ENCODE measurements at regions not wholly inside any gene's neighbourhood (a gene's known extent, or its start where the extent isn't known, plus 50 kb on each side); places are given as distances from the start of the nearest gene placed in this dataset.
"Not testable (repeated sequence)": the region's sequence is repeated elsewhere in the genome, so short reads cannot be mapped to it uniquely, and the experiment has no call there.

DNA sequence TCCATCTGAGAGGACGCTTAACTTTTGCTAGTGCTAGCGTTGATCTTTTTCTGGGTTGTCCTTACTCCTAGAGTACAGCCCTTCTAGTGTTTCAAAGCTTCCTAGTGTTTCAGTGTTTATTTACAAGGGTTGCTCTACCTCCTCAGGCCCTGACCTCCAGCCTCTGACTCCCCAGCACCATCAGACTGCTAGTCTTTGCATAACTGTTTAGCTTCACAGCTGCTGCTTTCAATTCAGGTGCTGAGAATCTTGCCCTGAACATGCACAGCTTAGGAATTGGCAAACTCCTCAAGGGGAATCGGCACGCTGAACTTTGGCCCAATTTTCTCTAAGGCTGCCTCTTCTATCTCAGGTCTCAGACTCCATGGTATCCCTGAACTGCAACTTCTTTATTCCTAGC, 52.9 kb downstream of the OR52B4 start:
- DNase-seq (ENCODE audit: low read depth): peak; percentile 0

DNA sequence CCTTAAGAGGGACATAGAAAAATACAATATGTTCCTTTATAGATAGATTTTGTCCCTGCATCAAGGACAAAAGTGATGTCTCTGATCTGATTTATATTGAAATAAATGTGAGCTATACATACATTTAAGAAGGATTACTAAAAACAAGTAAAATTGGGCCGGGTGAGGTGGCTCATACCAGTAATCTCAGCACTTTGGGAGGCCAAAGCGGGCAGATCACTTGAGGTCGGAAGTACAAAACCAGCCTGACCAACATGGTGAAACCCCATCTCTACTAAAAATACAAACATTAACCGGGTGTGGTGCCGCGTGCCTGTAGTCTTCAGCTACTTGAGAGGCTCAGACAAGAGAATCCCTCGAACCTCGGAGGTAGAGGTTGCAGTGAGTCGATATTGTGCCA, 91.0 kb downstream of the OR52B4 start:
- not testable (repeated sequence) for DNase-seq (ENCODE audit: low read depth)

GRCh38 chr11:4251085-4251484, 117.1 kb downstream of the OR52B4 start:
- DNase-seq (ENCODE audit: low read depth): not testable (repeated sequence)

GRCh38 chr11:4249475-4249874, 118.7 kb downstream of the OR52B4 start:
- not testable (repeated sequence) for DNase-seq (ENCODE audit: low read depth)

DNA sequence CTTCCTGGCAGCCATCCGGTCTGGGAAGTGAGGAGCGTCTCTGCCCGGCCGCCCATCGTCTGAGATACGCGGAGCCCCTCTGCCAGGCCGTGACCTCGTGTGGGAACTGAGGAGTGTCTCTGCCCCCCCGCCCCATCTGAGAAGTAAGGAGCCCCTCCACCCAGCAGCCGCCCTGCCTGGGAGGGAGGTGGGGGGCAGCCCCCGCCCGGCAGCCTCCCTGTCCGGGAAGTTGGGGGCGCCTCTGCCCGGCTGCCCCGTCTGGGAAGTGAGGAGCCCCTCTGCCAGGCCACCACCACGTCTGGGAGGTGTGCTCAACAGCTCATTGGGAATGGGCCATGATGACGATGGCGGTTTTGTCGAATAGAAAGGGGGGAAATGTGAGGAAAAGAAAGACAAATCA, 130.4 kb downstream of the OR52B4 start:
- not testable (repeated sequence) for DNase-seq (ENCODE audit: low read depth)

DNA sequence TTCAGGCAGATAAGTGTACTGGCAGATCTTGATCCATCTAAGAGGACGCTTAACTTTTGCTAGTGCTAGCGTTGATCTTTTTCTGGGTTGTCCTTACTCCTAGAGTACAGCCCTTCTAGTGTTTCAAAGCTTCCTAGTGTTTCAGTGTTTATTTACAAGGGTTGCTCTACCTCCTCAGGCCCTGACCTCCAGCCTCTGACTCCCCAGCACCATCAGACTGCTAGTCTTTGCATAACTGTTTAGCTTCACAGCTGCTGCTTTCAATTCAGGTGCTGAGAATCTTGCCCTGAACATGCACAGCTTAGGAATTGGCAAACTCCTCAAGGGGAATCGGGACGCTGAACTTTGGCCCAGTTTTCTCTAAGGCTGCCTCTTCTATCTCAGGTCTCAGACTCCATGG, 124.3 kb downstream of the RRM1 start:
- DNase-seq (ENCODE audit: low read depth): not testable (repeated sequence)

- DNase-seq (ENCODE audit: low read depth): no peak
These were observed 119.1 kb downstream of the RRM1 start for GRCh38 chr11:4213746-4214145.

- DNase-seq (ENCODE audit: low read depth): no peak
These were observed 117.4 kb downstream of the RRM1 start for GRCh38 chr11:4211991-4212390.

- DNase-seq (ENCODE audit: low read depth): no peak
These were observed 109.2 kb downstream of the RRM1 start for GRCh38 chr11:4203603-4204360.

DNA sequence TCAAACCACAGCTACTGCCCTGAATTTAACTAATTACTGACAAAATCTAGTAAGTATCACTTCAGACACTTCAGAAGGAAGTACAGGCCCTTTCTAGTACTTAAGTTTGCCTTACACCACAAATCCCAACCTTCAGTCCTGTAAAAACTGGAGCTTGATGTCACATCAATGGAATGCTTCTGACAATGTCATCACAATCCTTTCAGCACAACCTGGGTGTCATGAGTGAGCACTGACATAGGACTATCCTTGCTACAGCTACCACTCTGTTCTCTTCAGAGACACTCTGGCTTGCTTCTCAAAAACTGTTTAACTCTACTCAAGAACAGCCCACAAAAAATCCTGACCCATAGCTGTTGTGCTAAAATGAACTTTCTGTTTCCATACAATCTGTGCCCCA, 108.2 kb downstream of the RRM1 start:
- no peak for DNase-seq (ENCODE audit: low read depth)

GRCh38 chr11:4197112-4197511, 102.5 kb downstream of the RRM1 start:
- no peak for DNase-seq (ENCODE audit: low read depth)

GRCh38 chr11:4195909-4196308, 101.3 kb downstream of the RRM1 start:
- DNase-seq (ENCODE audit: low read depth): no peak

DNA sequence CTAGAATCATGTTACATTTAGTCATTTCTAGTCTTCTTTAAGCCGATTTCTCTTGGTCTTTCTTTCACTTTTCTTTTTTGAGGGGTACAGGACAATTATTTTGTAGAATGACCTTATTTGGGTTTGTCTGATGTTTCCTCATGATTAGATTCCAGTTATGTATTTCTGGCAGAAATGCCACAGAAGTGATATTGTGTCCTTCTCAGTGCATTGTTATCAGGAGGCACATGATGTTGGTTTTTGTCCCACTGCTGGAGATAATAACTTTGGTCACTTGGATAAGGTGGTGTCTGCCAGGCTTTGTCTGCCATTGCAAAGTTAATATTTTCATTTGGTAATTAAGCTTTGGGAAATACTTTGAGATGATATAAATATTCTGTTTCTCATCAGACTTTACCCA, 100.3 kb downstream of the RRM1 start:
- DNase-seq (ENCODE audit: low read depth): no peak

DNA sequence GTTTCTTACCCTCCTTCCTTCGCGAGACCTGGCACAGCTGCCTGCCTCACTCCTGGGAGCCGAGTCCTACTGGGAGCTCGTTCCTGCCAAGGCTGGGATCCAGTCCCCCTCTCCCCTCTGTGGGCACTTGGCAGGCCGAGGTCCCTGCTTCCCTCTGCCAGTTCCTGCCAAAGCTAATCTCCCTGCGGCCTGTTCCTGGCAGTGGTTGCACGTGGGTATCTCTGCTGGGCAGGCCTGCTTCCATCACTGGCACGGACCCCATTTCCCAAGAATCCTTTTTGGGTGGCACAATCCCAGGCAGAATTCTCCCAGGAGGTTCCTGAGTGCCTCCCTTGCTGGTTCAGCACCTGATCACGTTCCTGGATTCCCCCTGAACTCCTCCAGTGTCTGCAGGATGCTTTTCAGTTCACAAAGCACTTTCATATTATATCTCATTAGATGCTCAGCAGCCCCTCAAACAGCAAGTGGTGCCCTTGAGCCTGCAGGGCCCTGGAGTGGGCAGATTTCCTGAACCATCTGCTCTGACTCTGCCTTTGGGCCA, 96.5 kb downstream of the RRM1 start:
- no peak for DNase-seq (ENCODE audit: low read depth)

GRCh38 chr11:4190519-4190918, 95.9 kb downstream of the RRM1 start:
- DNase-seq (ENCODE audit: low read depth): no peak

DNA sequence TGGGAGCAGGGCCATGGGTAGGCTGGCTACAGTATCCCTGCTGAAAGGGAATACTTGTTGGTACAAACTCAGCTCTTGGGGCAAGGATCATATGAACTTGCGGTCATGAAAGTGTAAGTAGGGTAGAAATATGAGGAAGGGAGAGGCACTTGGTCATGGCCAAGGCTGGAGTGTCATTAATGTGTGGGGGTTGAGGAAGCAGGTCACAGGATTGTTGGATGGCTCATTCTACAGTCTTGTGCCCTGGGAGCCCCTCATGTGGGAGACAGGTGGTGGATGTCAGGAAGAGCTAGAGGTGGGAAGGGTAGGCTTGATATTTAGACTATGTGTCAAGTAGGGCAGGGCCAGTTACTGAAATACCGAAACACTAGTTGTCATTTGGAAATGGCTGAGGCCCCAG, 95.5 kb downstream of the RRM1 start:
- DNase-seq (ENCODE audit: low read depth): no peak

All from LHCN-M2 (cell line).